Endothelial cell of umbilical vein (primary cell): ENCODE measurements at regions not wholly inside any gene's neighbourhood (a gene's known extent, or its start where the extent isn't known, plus 50 kb on each side); places are given as distances from the start of the nearest gene placed in this dataset.

Experiments used
- BruUV-seq: library from RNA; stranded (reverse); fragments of 400-500 nt; replicated peaks from 2 replicates; lab custom pipeline; 2021; lab: Mats Ljungman, UMichigan
- CTCF ChIA-PET: fragments of 300-600, 350-600 bp; sonication (Branson Sonifier 250); formaldehyde crosslinking; loops from one replicate; lab custom pipeline; 2021; ENCODE audit warnings: antibody characterized with exemption, inconsistent platforms; lab: Charles Lee
- POLR2A ChIA-PET: fragments of 300-600, 350-600 bp; sonication (Branson Sonifier 250); formaldehyde crosslinking; loops from one replicate; lab custom pipeline; 2021; ENCODE audit warnings: antibody characterized with exemption, inconsistent platforms; lab: Charles Lee
- DNase-seq: peaks from one replicate; pipeline ENCODE4 v3.0.0-alpha.2; 2011; ENCODE audit warnings: low read depth, low spot score
- FAIRE-seq: peaks from 2 replicates; lab custom pipeline; 2011; peaks lifted over from hg19 to GRCh38; lab: Jason Lieb, UNC
- H2AFZ ChIP-seq: 2 replicates; pipeline ENCODE4 v1.6.0; 2012; ENCODE audit warnings: low read depth, low read length, control low read depth, inconsistent platforms
- H3K27ac ChIP-seq: 2 replicates; pipeline ENCODE4 v1.5.1; 2011; ENCODE audit warnings: low read depth, mild to moderate bottlenecking, control low read depth, low read length, moderate library complexity; ENCODE audit not compliant: insufficient read depth
- H3K27me3 ChIP-seq, 2 experiments: 2 replicates each; pipeline versions ENCODE4 v1.6.0 to v1.6.1; 2011; ENCODE audit warnings: low read length in 2 of 2, mixed read lengths in 1 of 2; ENCODE audit not compliant: control insufficient read depth in 2 of 2, insufficient read depth in 2 of 2
- H3K36me3 ChIP-seq, 2 experiments: 2 replicates in 1 of 2; 3 replicates in 1 of 2; pipeline ENCODE4 v1.5.1; 2011; ENCODE audit warnings: low read length in 2 of 2, mild to moderate bottlenecking in 1 of 2, moderate library complexity in 1 of 2; ENCODE audit not compliant: control insufficient read depth in 2 of 2, insufficient read depth in 2 of 2; ENCODE audit errors: extremely low read depth in 1 of 2
- H3K4me1 ChIP-seq: 3 replicates; pipeline ENCODE4 v1.5.1; 2011; ENCODE audit warnings: mild to moderate bottlenecking, low read length; ENCODE audit not compliant: control insufficient read depth, insufficient read depth; ENCODE audit errors: extremely low read depth
- H3K4me2 ChIP-seq: 2 replicates; pipeline ENCODE4 v1.6.1; 2011; ENCODE audit warnings: low read length, control low read depth, mixed read lengths; ENCODE audit not compliant: insufficient read depth
- H3K4me3 ChIP-seq, 3 experiments: fragments of 200-600 bp in 1 of 3; sonication (generic), shearing (Covaris generic) in 1 of 3; replicated peaks in 1 of 3; 2 replicates each; pipeline ENCODE4 v1.5.1; 2011 to 2016; ENCODE audit warnings: control low read depth in 3 of 3, low read length in 3 of 3, mild to moderate bottlenecking in 2 of 3, inconsistent platforms in 1 of 3, low read depth in 1 of 3, moderate library complexity in 1 of 3; ENCODE audit not compliant: insufficient read depth in 1 of 3
- H3K79me2 ChIP-seq: 2 replicates; pipeline ENCODE4 v1.6.0; 2012; ENCODE audit warnings: low read length, inconsistent platforms; ENCODE audit not compliant: control insufficient read depth, insufficient read depth
- H3K9ac ChIP-seq: replicated peaks from 2 replicates; pipeline ENCODE3; 2011; ENCODE audit warnings: low read length, control low read depth; ENCODE audit not compliant: insufficient read depth; ENCODE audit errors: extremely low read depth
- H3K9me1 ChIP-seq: replicated peaks from 3 replicates; pipeline ENCODE4 v1.6.0; 2011; ENCODE audit warnings: mild to moderate bottlenecking, low read length; ENCODE audit not compliant: control insufficient read depth, insufficient read depth; ENCODE audit errors: extremely low read depth
- H3K9me3 ChIP-seq: replicated peaks from 2 replicates; pipeline ENCODE4 v1.5.1; 2012; ENCODE audit warnings: low read length, inconsistent platforms; ENCODE audit not compliant: control insufficient read depth, insufficient read depth
- H4K20me1 ChIP-seq: replicated peaks from 2 replicates; pipeline ENCODE3; 2011; ENCODE audit warnings: mild to moderate bottlenecking, low read length; ENCODE audit not compliant: control insufficient read depth, insufficient read depth; ENCODE audit errors: extremely low read depth
- EZH2 ChIP-seq: IDR thresholded peaks from 2 replicates; pipeline ENCODE4 v1.6.1; 2012; ENCODE audit warnings: borderline replicate concordance, low read depth, mild to moderate bottlenecking, moderate library complexity, low read length, inconsistent platforms; ENCODE audit not compliant: severe bottlenecking
- FOS ChIP-seq: IDR thresholded peaks from 2 replicates; pipeline ENCODE4 v1.6.1; 2011; ENCODE audit warnings: mild to moderate bottlenecking, low read length, moderate library complexity, borderline replicate concordance; ENCODE audit not compliant: insufficient read depth
- GATA2 ChIP-seq: IDR thresholded peaks from 2 replicates; pipeline ENCODE4 v1.7.0; 2011; ENCODE audit warnings: low read depth, mild to moderate bottlenecking, moderate library complexity, mixed read lengths, low read length; ENCODE audit not compliant: insufficient read length, insufficient read depth
- JUN ChIP-seq: IDR thresholded peaks from 2 replicates; pipeline ENCODE4 v1.6.1; 2011; ENCODE audit warnings: borderline replicate concordance, low read depth; ENCODE audit not compliant: insufficient read length, insufficient read depth
- MAX ChIP-seq: IDR thresholded peaks from 2 replicates; pipeline ENCODE4 v1.6.1; 2011; ENCODE audit not compliant: insufficient read depth, insufficient read length
- MYC ChIP-seq: IDR thresholded peaks from one replicate; pipeline ENCODE4 v1.6.1; 2011; ENCODE audit warnings: mild to moderate bottlenecking, low read depth, low read length
- POLR2A ChIP-seq: IDR thresholded peaks from 2 replicates; pipeline ENCODE4 v1.6.1; 2012; ENCODE audit warnings: low read depth, mild to moderate bottlenecking, control low read depth, low read length
- POLR2AphosphoS5 ChIP-seq: IDR thresholded peaks from 2 replicates; pipeline ENCODE4 v1.6.1; 2012; ENCODE audit warnings: low read depth, mild to moderate bottlenecking, control low read depth, low read length, moderate library complexity; ENCODE audit not compliant: insufficient read depth
- dilution Hi-C: fragments of 300-500 bp; cut with MboI; formaldehyde crosslinking; loops from one replicate; pipeline ENCODE4 v1.15.0; 2019; ENCODE audit warnings: low sequenced_read_pairs; ENCODE audit not compliant: extremely low pct_ligation_motif_present
- intact Hi-C: fragments of 100-400 bp; cut with micrococcal nuclease; formaldehyde crosslinking; loops from one replicate; pipeline ENCODE4 v1.10.0; 2022
- TF ChIP-seq, protein P1 (sequence below), 2 donors: IDR thresholded peaks; 1 replicate in 1 of 2; 2 replicates in 1 of 2; pipeline ENCODE4 v1.5.1; 2011; ENCODE audit warnings: low read length in 2 of 2, mild to moderate bottlenecking in 2 of 2, moderate library complexity in 2 of 2, control low read depth in 1 of 2, inconsistent platforms in 1 of 2, low read depth in 1 of 2; ENCODE audit not compliant: insufficient read depth in 1 of 2; ENCODE audit errors: extremely low read depth in 1 of 2

- H3K4me1 ChIP-seq: no peaks in the 10 kb centered on the region
- no peak overlapping the region for H3K4me2 ChIP-seq
- CTCF ChIA-PET: no interaction called here
- dilution Hi-C loops (no loop called here), intact Hi-C loops (no loop called here)
- FAIRE-seq: no peak
- no peaks in the 10 kb centered on the region for H3K36me3 ChIP-seq
- no peak overlapping the region for H2AFZ ChIP-seq
- H3K9ac ChIP-seq: no peak overlapping the region
- BruUV-seq: no TSS peak
- DNase-seq: no peak
- no peak overlapping the region for H3K27ac ChIP-seq
- TF ChIP-seq, protein P1, sequence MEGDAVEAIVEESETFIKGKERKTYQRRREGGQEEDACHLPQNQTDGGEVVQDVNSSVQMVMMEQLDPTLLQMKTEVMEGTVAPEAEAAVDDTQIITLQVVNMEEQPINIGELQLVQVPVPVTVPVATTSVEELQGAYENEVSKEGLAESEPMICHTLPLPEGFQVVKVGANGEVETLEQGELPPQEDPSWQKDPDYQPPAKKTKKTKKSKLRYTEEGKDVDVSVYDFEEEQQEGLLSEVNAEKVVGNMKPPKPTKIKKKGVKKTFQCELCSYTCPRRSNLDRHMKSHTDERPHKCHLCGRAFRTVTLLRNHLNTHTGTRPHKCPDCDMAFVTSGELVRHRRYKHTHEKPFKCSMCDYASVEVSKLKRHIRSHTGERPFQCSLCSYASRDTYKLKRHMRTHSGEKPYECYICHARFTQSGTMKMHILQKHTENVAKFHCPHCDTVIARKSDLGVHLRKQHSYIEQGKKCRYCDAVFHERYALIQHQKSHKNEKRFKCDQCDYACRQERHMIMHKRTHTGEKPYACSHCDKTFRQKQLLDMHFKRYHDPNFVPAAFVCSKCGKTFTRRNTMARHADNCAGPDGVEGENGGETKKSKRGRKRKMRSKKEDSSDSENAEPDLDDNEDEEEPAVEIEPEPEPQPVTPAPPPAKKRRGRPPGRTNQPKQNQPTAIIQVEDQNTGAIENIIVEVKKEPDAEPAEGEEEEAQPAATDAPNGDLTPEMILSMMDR (IDR thresholded peaks at IDR 0.05; ENCODE audit: extremely low read depth in 1 of 2, insufficient read depth in 1 of 2, low read depth in 1 of 2, low read length in 2 of 2): no peak
- no peak for TF ChIP-seq POLR2AphosphoS5
- TF ChIP-seq EZH2: no peak
- POLR2A ChIA-PET: no interaction called here
- no peaks in the 10 kb centered on the region for H4K20me1 ChIP-seq
- H3K4me3 ChIP-seq: no peak overlapping the region
- no peaks in the 10 kb centered on the region for H3K79me2 ChIP-seq
- H3K9me3 ChIP-seq: peaks cover 1% of the 10 kb centered on the region
- H3K27me3 ChIP-seq: no peaks in the 10 kb centered on the region
- no peaks in the 10 kb centered on the region for H3K9me1 ChIP-seq
Observed at GRCh38 chr15:93141371-93141794, 52.4 kb upstream of the RGMA start.

DNA sequence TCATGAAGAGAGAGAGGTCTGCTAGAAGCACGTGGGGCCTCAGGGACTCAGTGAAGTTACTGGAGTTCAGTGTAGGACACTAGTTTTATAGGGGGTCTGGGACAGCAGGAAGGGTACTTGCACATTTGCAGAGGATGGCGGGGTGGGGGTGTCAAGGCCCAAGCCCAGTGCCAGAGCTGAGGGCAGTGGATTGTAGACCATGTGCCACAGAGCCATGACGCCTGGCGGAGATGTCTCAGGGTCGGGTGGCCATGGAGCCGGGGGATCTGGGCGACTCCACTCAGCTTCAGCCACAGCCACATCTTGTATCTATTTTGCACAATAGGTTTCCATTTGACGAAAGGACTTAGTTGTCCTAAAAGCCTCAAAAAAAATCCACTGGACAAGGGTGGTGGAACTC lies 50.4 kb upstream of the RGMA start:
- H3K27me3 ChIP-seq: no peaks in the 10 kb centered on the region
- H2AFZ ChIP-seq: no peak overlapping the region
- no peaks in the 10 kb centered on the region for H3K4me1 ChIP-seq
- no peak overlapping the region for H3K27ac ChIP-seq
- TF ChIP-seq MAX (no peak), MYC (no peak), POLR2A (no peak), FOS (no peak), EZH2 (no peak), GATA2 (no peak), POLR2AphosphoS5 (no peak), JUN (no peak)
- TF ChIP-seq, protein P1 (IDR thresholded peaks at IDR 0.05; ENCODE audit: extremely low read depth in 1 of 2, insufficient read depth in 1 of 2, low read depth in 1 of 2, low read length in 2 of 2): no peak
- dilution Hi-C loops: no loop called here
- no peak overlapping the region for H3K9ac ChIP-seq
- intact Hi-C loops: no loop called here
- no TSS peak for BruUV-seq
- H3K9me3 ChIP-seq: peaks cover 4% of the 10 kb centered on the region
- H3K4me2 ChIP-seq: no peak overlapping the region
- H3K4me3 ChIP-seq: no peak overlapping the region
- POLR2A ChIA-PET: no interaction called here
- DNase-seq: no peak
- no peaks in the 10 kb centered on the region for H3K36me3 ChIP-seq
- no peaks in the 10 kb centered on the region for H4K20me1 ChIP-seq
- no peaks in the 10 kb centered on the region for H3K9me1 ChIP-seq
- FAIRE-seq: no peak
- H3K79me2 ChIP-seq: no peaks in the 10 kb centered on the region
- CTCF ChIA-PET: no interaction called here
